Endothelial cell of umbilical vein (primary cell): ENCODE measurements at regions not wholly inside any gene's neighbourhood (a gene's known extent, or its start where the extent isn't known, plus 50 kb on each side); places are given as distances from the start of the nearest gene placed in this dataset.

Experiments
- BruUV-seq: library from RNA; stranded (reverse); fragments of 400-500 nt; replicated peaks from 2 replicates; lab custom pipeline; 2021; lab: Mats Ljungman, UMichigan
- CTCF ChIA-PET: fragments of 300-600, 350-600 bp; sonication (Branson Sonifier 250); formaldehyde crosslinking; loops from one replicate; lab custom pipeline; 2021; ENCODE audit warnings: antibody characterized with exemption, inconsistent platforms; lab: Charles Lee
- POLR2A ChIA-PET: fragments of 300-600, 350-600 bp; sonication (Branson Sonifier 250); formaldehyde crosslinking; loops from one replicate; lab custom pipeline; 2021; ENCODE audit warnings: antibody characterized with exemption, inconsistent platforms; lab: Charles Lee
- DNase-seq: peaks from one replicate; pipeline ENCODE4 v3.0.0-alpha.2; 2011; ENCODE audit warnings: low read depth, low spot score
- FAIRE-seq: peaks from 2 replicates; lab custom pipeline; 2011; peaks lifted over from hg19 to GRCh38; lab: Jason Lieb, UNC
- H2AFZ ChIP-seq: 2 replicates; pipeline ENCODE4 v1.6.0; 2012; ENCODE audit warnings: low read depth, low read length, control low read depth, inconsistent platforms
- H3K27ac ChIP-seq: 2 replicates; pipeline ENCODE4 v1.5.1; 2011; ENCODE audit warnings: low read depth, mild to moderate bottlenecking, control low read depth, low read length, moderate library complexity; ENCODE audit not compliant: insufficient read depth
- H3K27me3 ChIP-seq, 2 experiments: 2 replicates each; pipeline versions ENCODE4 v1.6.0 to v1.6.1; 2011; ENCODE audit warnings: low read length in 2 of 2, mixed read lengths in 1 of 2; ENCODE audit not compliant: control insufficient read depth in 2 of 2, insufficient read depth in 2 of 2
- H3K36me3 ChIP-seq, 2 experiments: 2 replicates in 1 of 2; 3 replicates in 1 of 2; pipeline ENCODE4 v1.5.1; 2011; ENCODE audit warnings: low read length in 2 of 2, mild to moderate bottlenecking in 1 of 2, moderate library complexity in 1 of 2; ENCODE audit not compliant: control insufficient read depth in 2 of 2, insufficient read depth in 2 of 2; ENCODE audit errors: extremely low read depth in 1 of 2
- H3K4me1 ChIP-seq: 3 replicates; pipeline ENCODE4 v1.5.1; 2011; ENCODE audit warnings: mild to moderate bottlenecking, low read length; ENCODE audit not compliant: control insufficient read depth, insufficient read depth; ENCODE audit errors: extremely low read depth
- H3K4me2 ChIP-seq: 2 replicates; pipeline ENCODE4 v1.6.1; 2011; ENCODE audit warnings: low read length, control low read depth, mixed read lengths; ENCODE audit not compliant: insufficient read depth
- H3K4me3 ChIP-seq, 3 experiments: fragments of 200-600 bp in 1 of 3; sonication (generic), shearing (Covaris generic) in 1 of 3; replicated peaks in 1 of 3; 2 replicates each; pipeline ENCODE4 v1.5.1; 2011 to 2016; ENCODE audit warnings: control low read depth in 3 of 3, low read length in 3 of 3, mild to moderate bottlenecking in 2 of 3, inconsistent platforms in 1 of 3, low read depth in 1 of 3, moderate library complexity in 1 of 3; ENCODE audit not compliant: insufficient read depth in 1 of 3
- H3K79me2 ChIP-seq: 2 replicates; pipeline ENCODE4 v1.6.0; 2012; ENCODE audit warnings: low read length, inconsistent platforms; ENCODE audit not compliant: control insufficient read depth, insufficient read depth
- H3K9ac ChIP-seq: replicated peaks from 2 replicates; pipeline ENCODE3; 2011; ENCODE audit warnings: low read length, control low read depth; ENCODE audit not compliant: insufficient read depth; ENCODE audit errors: extremely low read depth
- H3K9me1 ChIP-seq: replicated peaks from 3 replicates; pipeline ENCODE4 v1.6.0; 2011; ENCODE audit warnings: mild to moderate bottlenecking, low read length; ENCODE audit not compliant: control insufficient read depth, insufficient read depth; ENCODE audit errors: extremely low read depth
- H3K9me3 ChIP-seq: replicated peaks from 2 replicates; pipeline ENCODE4 v1.5.1; 2012; ENCODE audit warnings: low read length, inconsistent platforms; ENCODE audit not compliant: control insufficient read depth, insufficient read depth
- H4K20me1 ChIP-seq: replicated peaks from 2 replicates; pipeline ENCODE3; 2011; ENCODE audit warnings: mild to moderate bottlenecking, low read length; ENCODE audit not compliant: control insufficient read depth, insufficient read depth; ENCODE audit errors: extremely low read depth
- CTCF ChIP-seq, 2 donors: IDR thresholded peaks; 1 replicate in 1 of 2; 2 replicates in 1 of 2; pipeline ENCODE4 v1.5.1; 2011; ENCODE audit warnings: low read length in 2 of 2, mild to moderate bottlenecking in 2 of 2, moderate library complexity in 2 of 2, control low read depth in 1 of 2, inconsistent platforms in 1 of 2, low read depth in 1 of 2; ENCODE audit not compliant: insufficient read depth in 1 of 2; ENCODE audit errors: extremely low read depth in 1 of 2
- EZH2 ChIP-seq: IDR thresholded peaks from 2 replicates; pipeline ENCODE4 v1.6.1; 2012; ENCODE audit warnings: borderline replicate concordance, low read depth, mild to moderate bottlenecking, moderate library complexity, low read length, inconsistent platforms; ENCODE audit not compliant: severe bottlenecking
- FOS ChIP-seq: IDR thresholded peaks from 2 replicates; pipeline ENCODE4 v1.6.1; 2011; ENCODE audit warnings: mild to moderate bottlenecking, low read length, moderate library complexity, borderline replicate concordance; ENCODE audit not compliant: insufficient read depth
- GATA2 ChIP-seq: IDR thresholded peaks from 2 replicates; pipeline ENCODE4 v1.7.0; 2011; ENCODE audit warnings: low read depth, mild to moderate bottlenecking, moderate library complexity, mixed read lengths, low read length; ENCODE audit not compliant: insufficient read length, insufficient read depth
- JUN ChIP-seq: IDR thresholded peaks from 2 replicates; pipeline ENCODE4 v1.6.1; 2011; ENCODE audit warnings: borderline replicate concordance, low read depth; ENCODE audit not compliant: insufficient read length, insufficient read depth
- MAX ChIP-seq: IDR thresholded peaks from 2 replicates; pipeline ENCODE4 v1.6.1; 2011; ENCODE audit not compliant: insufficient read depth, insufficient read length
- MYC ChIP-seq: IDR thresholded peaks from one replicate; pipeline ENCODE4 v1.6.1; 2011; ENCODE audit warnings: mild to moderate bottlenecking, low read depth, low read length
- POLR2A ChIP-seq: IDR thresholded peaks from 2 replicates; pipeline ENCODE4 v1.6.1; 2012; ENCODE audit warnings: low read depth, mild to moderate bottlenecking, control low read depth, low read length
- POLR2AphosphoS5 ChIP-seq: IDR thresholded peaks from 2 replicates; pipeline ENCODE4 v1.6.1; 2012; ENCODE audit warnings: low read depth, mild to moderate bottlenecking, control low read depth, low read length, moderate library complexity; ENCODE audit not compliant: insufficient read depth
- dilution Hi-C: fragments of 300-500 bp; cut with MboI; formaldehyde crosslinking; loops from one replicate; pipeline ENCODE4 v1.15.0; 2019; ENCODE audit warnings: low sequenced_read_pairs; ENCODE audit not compliant: extremely low pct_ligation_motif_present
- intact Hi-C: fragments of 100-400 bp; cut with micrococcal nuclease; formaldehyde crosslinking; loops from one replicate; pipeline ENCODE4 v1.10.0; 2022

- Histone ChIP-seq H4K20me1 (no peaks in the 10 kb centered on the region), H3K27me3 (no peaks in the 10 kb centered on the region), H3K79me2 (no peaks in the 10 kb centered on the region), H3K9me1 (no peaks in the 10 kb centered on the region), H3K27ac (no peak overlapping the region), H2AFZ (no peak overlapping the region), H3K9me3 (no peaks in the 10 kb centered on the region), H3K9ac (no peak overlapping the region), H3K4me1 (no peaks in the 10 kb centered on the region), H3K4me2 (no peak overlapping the region), H3K4me3 (no peak overlapping the region), H3K36me3 (no peaks in the 10 kb centered on the region)
- intact Hi-C loops (no loop called here), dilution Hi-C loops (no loop called here)
- no peak for DNase-seq
- ChIA-PET CTCF (no interaction called here), POLR2A (no interaction called here)
- FAIRE-seq = no peak
- no TSS peak for BruUV-seq
- TF ChIP-seq POLR2A (no peak), FOS (no peak), EZH2 (no peak), POLR2AphosphoS5 (no peak), MAX (no peak), JUN (no peak)
These were observed 116.5 kb upstream of the CBLN4 start for GRCh38 chr20:56121850-56122249.

- no peaks in the 10 kb centered on the region for H3K27me3 ChIP-seq
- peaks cover 2% of the 10 kb centered on the region for H3K9me3 ChIP-seq
- no peaks in the 10 kb centered on the region for H3K36me3 ChIP-seq
- no peak overlapping the region for H3K27ac ChIP-seq
- no peaks in the 10 kb centered on the region for H3K9me1 ChIP-seq
- H3K4me3 ChIP-seq = no peak overlapping the region
- ChIA-PET POLR2A (no interaction called here), CTCF (no interaction called here)
- no TSS peak for BruUV-seq
- TF ChIP-seq MAX (no peak), POLR2A (no peak), CTCF (IDR thresholded peaks at IDR 0.05; ENCODE audit: extremely low read depth in 1 of 2, insufficient read depth in 1 of 2, low read depth in 1 of 2, low read length in 2 of 2) (no peak), MYC (no peak), GATA2 (no peak), POLR2AphosphoS5 (no peak), EZH2 (no peak), FOS (no peak), JUN (no peak)
- no peak overlapping the region for H2AFZ ChIP-seq
- DNase-seq = no peak
- H3K9ac ChIP-seq = no peak overlapping the region
- no peaks in the 10 kb centered on the region for H4K20me1 ChIP-seq
- H3K4me1 ChIP-seq = no peaks in the 10 kb centered on the region
- intact Hi-C loops (no loop called here), dilution Hi-C loops (no loop called here)
- H3K79me2 ChIP-seq = no peaks in the 10 kb centered on the region
- FAIRE-seq = no peak
- no peak overlapping the region for H3K4me2 ChIP-seq
These were observed 104.8 kb upstream of the MC3R start for GRCh38 chr20:56143759-56144158.
